ENCODE measurements at regions not wholly inside any gene's neighbourhood (a gene's known extent, or its start where the extent isn't known, plus 50 kb on each side); places are given as distances from the start of the nearest gene placed in this dataset.
"Not testable (repeated sequence)": the region's sequence is repeated elsewhere in the genome, so short reads cannot be mapped to it uniquely, and the experiment has no call there.

GRCh38 chr2:22078701-22079100 lies 954.9 kb downstream of the TDRD15 start:
- Histone ChIP-seq H3K36me3 (ENCODE audit: insufficient read depth, low read length) (no peaks in the 10 kb centered on the region), H3K4me2 (ENCODE audit: low read depth, low read length, poor library complexity, severe bottlenecking) (no peak overlapping the region), H3K27me3 (ENCODE audit: low read length) (no peaks in the 10 kb centered on the region), H3K4me3 (ENCODE audit: low read length) (no peak overlapping the region), H4K20me1 (ENCODE audit: insufficient read depth, low read depth, low read length) (no peaks in the 10 kb centered on the region), H3K4me1 (ENCODE audit: low read length) (no peaks in the 10 kb centered on the region), H3K27ac (ENCODE audit: low read length) (no peak overlapping the region), H3K9me3 (ENCODE audit: low read length) (no peaks in the 10 kb centered on the region), H2AFZ (ENCODE audit: low read length) (no peak overlapping the region), H3K79me2 (ENCODE audit: low read length) (no peaks in the 10 kb centered on the region), H3K9ac (ENCODE audit: low read length) (no peak overlapping the region), H3K9me2 (replicated peaks; ENCODE audit: insufficient read depth, low read length) (no peaks in the 10 kb centered on the region)
- no peak for DNase-seq

GRCh38 chr2:22079583-22079982 lies 955.8 kb downstream of the TDRD15 start:
- H3K4me2 ChIP-seq (ENCODE audit: low read depth, low read length, poor library complexity, severe bottlenecking), result no peak overlapping the region
- no peaks in the 10 kb centered on the region for H3K36me3 ChIP-seq (ENCODE audit: insufficient read depth, low read length)
- no peak overlapping the region for H3K9ac ChIP-seq (ENCODE audit: low read length)
- no peaks in the 10 kb centered on the region for H4K20me1 ChIP-seq (ENCODE audit: insufficient read depth, low read depth, low read length)
- no peaks in the 10 kb centered on the region for H3K27me3 ChIP-seq (ENCODE audit: low read length)
- H3K4me1 ChIP-seq (ENCODE audit: low read length), result no peaks in the 10 kb centered on the region
- no peak overlapping the region for H3K4me3 ChIP-seq (ENCODE audit: low read length)
- H3K9me2 ChIP-seq (replicated peaks; ENCODE audit: insufficient read depth, low read length), result no peaks in the 10 kb centered on the region
- H3K27ac ChIP-seq (ENCODE audit: low read length), result no peak overlapping the region
- no peaks in the 10 kb centered on the region for H3K9me3 ChIP-seq (ENCODE audit: low read length)
- H3K79me2 ChIP-seq (ENCODE audit: low read length), result no peaks in the 10 kb centered on the region
- no peak for DNase-seq
- no peak overlapping the region for H2AFZ ChIP-seq (ENCODE audit: low read length)

GRCh38 chr2:22086726-22087125 lies 963.0 kb downstream of the TDRD15 start:
- Histone ChIP-seq H3K27ac (ENCODE audit: low read length) (no peak overlapping the region), H3K36me3 (ENCODE audit: insufficient read depth, low read length) (no peaks in the 10 kb centered on the region), H4K20me1 (ENCODE audit: insufficient read depth, low read depth, low read length) (no peaks in the 10 kb centered on the region), H3K9ac (ENCODE audit: low read length) (no peak overlapping the region), H3K27me3 (ENCODE audit: low read length) (no peaks in the 10 kb centered on the region), H3K9me2 (replicated peaks; ENCODE audit: insufficient read depth, low read length) (no peaks in the 10 kb centered on the region), H3K79me2 (ENCODE audit: low read length) (no peaks in the 10 kb centered on the region), H3K9me3 (ENCODE audit: low read length) (no peaks in the 10 kb centered on the region), H3K4me3 (ENCODE audit: low read length) (no peak overlapping the region), H3K4me1 (ENCODE audit: low read length) (no peaks in the 10 kb centered on the region), H3K4me2 (ENCODE audit: low read depth, low read length, poor library complexity, severe bottlenecking) (no peak overlapping the region), H2AFZ (ENCODE audit: low read length) (no peak overlapping the region)
- DNase-seq, result no peak

- not testable (repeated sequence) for H4K20me1 ChIP-seq (ENCODE audit: insufficient read depth, low read depth, low read length); H2AFZ ChIP-seq (ENCODE audit: low read length); H3K9ac ChIP-seq (ENCODE audit: low read length); H3K27ac ChIP-seq (ENCODE audit: low read length); H3K79me2 ChIP-seq (ENCODE audit: low read length); H3K9me3 ChIP-seq (ENCODE audit: low read length); H3K9me2 ChIP-seq (replicated peaks; ENCODE audit: insufficient read depth, low read length); H3K4me1 ChIP-seq (ENCODE audit: low read length); DNase-seq; H3K4me3 ChIP-seq (ENCODE audit: low read length); H3K27me3 ChIP-seq (ENCODE audit: low read length); H3K36me3 ChIP-seq (ENCODE audit: insufficient read depth, low read length); H3K4me2 ChIP-seq (ENCODE audit: low read depth, low read length, poor library complexity, severe bottlenecking)
Measured at GRCh38 chr2:22103617-22104016, 979.8 kb downstream of the TDRD15 start.

- Histone ChIP-seq H3K9me2 (replicated peaks; ENCODE audit: insufficient read depth, low read length) (no peaks in the 10 kb centered on the region), H4K20me1 (ENCODE audit: insufficient read depth, low read depth, low read length) (no peaks in the 10 kb centered on the region), H3K9me3 (ENCODE audit: low read length) (0 out of 2 replicates have a peak, but pooled peaks cover 3% of the 10 kb centered on the region), H3K36me3 (ENCODE audit: insufficient read depth, low read length) (no peaks in the 10 kb centered on the region), H3K79me2 (ENCODE audit: low read length) (no peaks in the 10 kb centered on the region), H3K4me1 (ENCODE audit: low read length) (no peaks in the 10 kb centered on the region), H3K27ac (ENCODE audit: low read length) (no peak overlapping the region), H3K27me3 (ENCODE audit: low read length) (no peaks in the 10 kb centered on the region), H3K4me3 (ENCODE audit: low read length) (no peak overlapping the region), H3K4me2 (ENCODE audit: low read depth, low read length, poor library complexity, severe bottlenecking) (no peak overlapping the region), H2AFZ (ENCODE audit: low read length) (no peak overlapping the region), H3K9ac (ENCODE audit: low read length) (no peak overlapping the region)
- DNase-seq, result no peak
Measured at GRCh38 chr2:22110244-22110651, 986.5 kb downstream of the TDRD15 start.

- Histone ChIP-seq H3K36me3 (ENCODE audit: insufficient read depth, low read length) (no peaks in the 10 kb centered on the region), H4K20me1 (ENCODE audit: insufficient read depth, low read depth, low read length) (no peaks in the 10 kb centered on the region), H3K9me2 (replicated peaks; ENCODE audit: insufficient read depth, low read length) (no peaks in the 10 kb centered on the region), H3K4me3 (ENCODE audit: low read length) (no peak overlapping the region), H2AFZ (ENCODE audit: low read length) (no peak overlapping the region), H3K9ac (ENCODE audit: low read length) (no peak overlapping the region), H3K27ac (ENCODE audit: low read length) (no peak overlapping the region), H3K79me2 (ENCODE audit: low read length) (no peaks in the 10 kb centered on the region), H3K4me1 (ENCODE audit: low read length) (no peaks in the 10 kb centered on the region), H3K27me3 (ENCODE audit: low read length) (no peaks in the 10 kb centered on the region), H3K4me2 (ENCODE audit: low read depth, low read length, poor library complexity, severe bottlenecking) (no peak overlapping the region), H3K9me3 (ENCODE audit: low read length) (no peaks in the 10 kb centered on the region)
- DNase-seq, result peak; percentile 53
Measured at GRCh38 chr2:22124003-22124402, 1000.2 kb downstream of the TDRD15 start.

GRCh38 chr2:22126106-22126505 lies 1002.3 kb downstream of the TDRD15 start:
- H3K9me3 ChIP-seq (ENCODE audit: low read length), result no peaks in the 10 kb centered on the region
- H4K20me1 ChIP-seq (ENCODE audit: insufficient read depth, low read depth, low read length), result no peaks in the 10 kb centered on the region
- no peaks in the 10 kb centered on the region for H3K36me3 ChIP-seq (ENCODE audit: insufficient read depth, low read length)
- H3K4me3 ChIP-seq (ENCODE audit: low read length), result no peak overlapping the region
- H3K9me2 ChIP-seq (replicated peaks; ENCODE audit: insufficient read depth, low read length), result no peaks in the 10 kb centered on the region
- no peaks in the 10 kb centered on the region for H3K79me2 ChIP-seq (ENCODE audit: low read length)
- H3K27me3 ChIP-seq (ENCODE audit: low read length), result no peaks in the 10 kb centered on the region
- H3K4me1 ChIP-seq (ENCODE audit: low read length), result no peaks in the 10 kb centered on the region
- no peak overlapping the region for H3K4me2 ChIP-seq (ENCODE audit: low read depth, low read length, poor library complexity, severe bottlenecking)
- no peak overlapping the region for H3K27ac ChIP-seq (ENCODE audit: low read length)
- no peak for DNase-seq
- H2AFZ ChIP-seq (ENCODE audit: low read length), result no peak overlapping the region
- H3K9ac ChIP-seq (ENCODE audit: low read length), result no peak overlapping the region

- no peak for DNase-seq
- Histone ChIP-seq H3K9ac (ENCODE audit: low read length) (no peak overlapping the region), H3K27me3 (ENCODE audit: low read length) (no peaks in the 10 kb centered on the region), H3K79me2 (ENCODE audit: low read length) (no peaks in the 10 kb centered on the region), H3K4me2 (ENCODE audit: low read depth, low read length, poor library complexity, severe bottlenecking) (no peak overlapping the region), H3K4me1 (ENCODE audit: low read length) (no peaks in the 10 kb centered on the region), H3K9me3 (ENCODE audit: low read length) (no peaks in the 10 kb centered on the region), H3K9me2 (replicated peaks; ENCODE audit: insufficient read depth, low read length) (no peaks in the 10 kb centered on the region), H2AFZ (ENCODE audit: low read length) (no peak overlapping the region), H3K36me3 (ENCODE audit: insufficient read depth, low read length) (no peaks in the 10 kb centered on the region), H3K27ac (ENCODE audit: low read length) (no peak overlapping the region), H4K20me1 (ENCODE audit: insufficient read depth, low read depth, low read length) (no peaks in the 10 kb centered on the region), H3K4me3 (ENCODE audit: low read length) (no peak overlapping the region)
Measured at GRCh38 chr2:22126978-22127377, 1003.2 kb downstream of the TDRD15 start.

GRCh38 chr2:22134421-22134820 lies 1010.7 kb downstream of the TDRD15 start:
- Histone ChIP-seq H3K9me3 (ENCODE audit: low read length) (no peaks in the 10 kb centered on the region), H3K9ac (ENCODE audit: low read length) (no peak overlapping the region), H3K27ac (ENCODE audit: low read length) (no peak overlapping the region), H3K27me3 (ENCODE audit: low read length) (no peaks in the 10 kb centered on the region), H3K36me3 (ENCODE audit: insufficient read depth, low read length) (no peaks in the 10 kb centered on the region), H3K9me2 (replicated peaks; ENCODE audit: insufficient read depth, low read length) (no peaks in the 10 kb centered on the region), H3K4me1 (ENCODE audit: low read length) (no peaks in the 10 kb centered on the region), H3K4me2 (ENCODE audit: low read depth, low read length, poor library complexity, severe bottlenecking) (no peak overlapping the region), H4K20me1 (ENCODE audit: insufficient read depth, low read depth, low read length) (no peaks in the 10 kb centered on the region), H3K79me2 (ENCODE audit: low read length) (no peaks in the 10 kb centered on the region), H3K4me3 (ENCODE audit: low read length) (no peak overlapping the region), H2AFZ (ENCODE audit: low read length) (no peak overlapping the region)
- DNase-seq, result no peak

All from Karpas-422 (cell line).